ENCODE measurements at regions not wholly inside any gene's neighbourhood (a gene's known extent, or its start where the extent isn't known, plus 50 kb on each side); places are given as distances from the start of the nearest gene placed in this dataset.
A peak's percentile ranks its signal among the peaks of the same experiment; 100 is the strongest.

- no peak for DNase-seq
Observed at GRCh38 chr1:69475021-69475420, 92.7 kb upstream of the LRRC7 start.

GRCh38 chr1:69479734-69480133, 88.0 kb upstream of the LRRC7 start:
- DNase-seq: no peak

GRCh38 chr1:69483246-69483645, 84.5 kb upstream of the LRRC7 start:
- no peak for DNase-seq

GRCh38 chr1:69485616-69486015, 82.1 kb upstream of the LRRC7 start:
- no peak for DNase-seq

GRCh38 chr1:69491416-69491815, 76.3 kb upstream of the LRRC7 start:
- no peak for DNase-seq

- DNase-seq: no peak
Observed at GRCh38 chr1:69492286-69492685, 75.4 kb upstream of the LRRC7 start.

- DNase-seq: peak; percentile 11 to 68
Observed at GRCh38 chr1:69494221-69494620, 73.5 kb upstream of the LRRC7 start.

GRCh38 chr1:69497441-69498221, 70.1 kb upstream of the LRRC7 start:
- DNase-seq: no peak

- no peak for DNase-seq
Observed at GRCh38 chr1:69498711-69499110, 69.0 kb upstream of the LRRC7 start.

- no peak for DNase-seq
Observed at GRCh38 chr1:69499203-69499803, 68.4 kb upstream of the LRRC7 start.

- no peak for DNase-seq
Observed at GRCh38 chr1:69502991-69503390, 64.7 kb upstream of the LRRC7 start.

- DNase-seq: no peak
Observed at GRCh38 chr1:69504730-69505252, 62.9 kb upstream of the LRRC7 start.

GRCh38 chr1:69506311-69506710, 61.4 kb upstream of the LRRC7 start:
- DNase-seq: no peak

- DNase-seq: no peak
Observed at GRCh38 chr1:69506721-69507120, 61.0 kb upstream of the LRRC7 start.

GRCh38 chr1:69510026-69510425, 57.7 kb upstream of the LRRC7 start:
- no peak for DNase-seq

- DNase-seq: no peak
Observed at GRCh38 chr1:69511426-69512192, 56.1 kb upstream of the LRRC7 start.

- no peak for DNase-seq
Observed at GRCh38 chr1:69513601-69514000, 54.1 kb upstream of the LRRC7 start.

Data from NCI-H446 (cell line).